T-helper 17 cell (primary cell): ENCODE measurements at regions not wholly inside any gene's neighbourhood (a gene's known extent, or its start where the extent isn't known, plus 50 kb on each side); places are given as distances from the start of the nearest gene placed in this dataset.

Experiments used
- ATAC-seq: fragments of 150-1000 bp; cut with Tn5 transposase; 2 replicates; pipeline ENCODE4 v1.10.0; 2021; ENCODE audit warnings: mild to moderate bottlenecking, moderate library complexity
- DNase-seq, 3 donors: peaks; one replicate each; pipeline versions ENCODE4 v3.0.0 to v3.0.0-alpha.2; 2020 to 2021
- H3K9me3 ChIP-seq: one replicate; pipeline ENCODE4 v1.7.0; 2013; ENCODE audit warnings: low read length, mild to moderate bottlenecking; ENCODE audit not compliant: control insufficient read depth, poor library complexity, severe bottlenecking
- H3K27ac Mint-ChIP-seq: one replicate; pipeline ENCODE4 v1.8.0; 2022; ENCODE audit warnings: mild to moderate bottlenecking, moderate library complexity, mixed read lengths
- H3K27me3 Mint-ChIP-seq: one replicate; pipeline ENCODE4 v1.8.0; 2022; ENCODE audit warnings: mixed read lengths
- H3K36me3 Mint-ChIP-seq: one replicate; pipeline ENCODE4 v1.8.0; 2022; ENCODE audit warnings: low read depth, mixed read lengths
- H3K4me1 Mint-ChIP-seq: one replicate; pipeline ENCODE4 v1.8.0; 2022; ENCODE audit warnings: mild to moderate bottlenecking, mixed read lengths
- H3K4me3 Mint-ChIP-seq: one replicate; pipeline ENCODE4 v1.8.0; 2022; ENCODE audit warnings: mild to moderate bottlenecking, moderate library complexity, mixed read lengths

- H3K36me3 Mint-ChIP-seq: peaks cover 2% of the 10 kb centered on the region
- no peak overlapping the region for H3K4me3 Mint-ChIP-seq
- no peak for ATAC-seq
- no peak for DNase-seq
- H3K27me3 Mint-ChIP-seq: no peaks in the 10 kb centered on the region
- no peaks in the 10 kb centered on the region for H3K9me3 ChIP-seq
- no peak overlapping the region for H3K27ac Mint-ChIP-seq
- H3K4me1 Mint-ChIP-seq: peaks cover 48% of the 10 kb centered on the region
These were observed 198.5 kb upstream of the PWP1 start for GRCh38 chr12:107487011-107487680.

GRCh38 chr12:107488666-107489065 lies 196.9 kb upstream of the PWP1 start:
- no peaks in the 10 kb centered on the region for H3K36me3 Mint-ChIP-seq
- H3K27ac Mint-ChIP-seq: no peak overlapping the region
- H3K27me3 Mint-ChIP-seq: no peaks in the 10 kb centered on the region
- H3K9me3 ChIP-seq: no peaks in the 10 kb centered on the region
- no peak overlapping the region for H3K4me3 Mint-ChIP-seq
- DNase-seq: no peak
- peaks cover 52% of the 10 kb centered on the region for H3K4me1 Mint-ChIP-seq
- no peak for ATAC-seq

DNA sequence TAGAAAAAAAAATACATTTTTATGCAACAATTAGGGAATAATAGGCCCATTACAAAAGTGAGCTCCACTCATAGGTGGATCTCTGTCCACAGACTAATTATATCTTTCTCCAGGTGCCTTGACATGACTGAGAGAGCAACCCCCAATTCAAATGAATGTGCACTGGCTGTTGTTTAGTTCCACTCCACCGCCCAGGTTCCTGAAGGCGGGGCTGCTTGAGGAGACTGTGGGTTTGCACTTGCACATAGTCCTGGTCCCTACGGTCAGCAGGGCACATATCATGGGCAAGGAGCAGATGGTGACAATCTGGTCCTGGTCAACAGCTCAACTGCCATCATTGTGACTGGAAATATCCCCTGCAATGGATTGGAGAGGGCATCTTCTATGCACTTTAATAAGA lies 195.6 kb upstream of the PWP1 start:
- H3K4me1 Mint-ChIP-seq: peaks cover 42% of the 10 kb centered on the region
- no peaks in the 10 kb centered on the region for H3K27me3 Mint-ChIP-seq
- H3K27ac Mint-ChIP-seq: no peak overlapping the region
- no peak overlapping the region for H3K4me3 Mint-ChIP-seq
- no peak for ATAC-seq
- H3K9me3 ChIP-seq: no peaks in the 10 kb centered on the region
- no peak for DNase-seq
- no peaks in the 10 kb centered on the region for H3K36me3 Mint-ChIP-seq

GRCh38 chr12:107491856-107492255 lies 193.7 kb upstream of the PWP1 start:
- H3K4me1 Mint-ChIP-seq: peaks cover 29% of the 10 kb centered on the region
- no peak for DNase-seq
- H3K36me3 Mint-ChIP-seq: no peaks in the 10 kb centered on the region
- no peak for ATAC-seq
- H3K4me3 Mint-ChIP-seq: no peak overlapping the region
- H3K27me3 Mint-ChIP-seq: no peaks in the 10 kb centered on the region
- H3K9me3 ChIP-seq: no peaks in the 10 kb centered on the region
- H3K27ac Mint-ChIP-seq: peak overlapping the region; percentile 79

DNA sequence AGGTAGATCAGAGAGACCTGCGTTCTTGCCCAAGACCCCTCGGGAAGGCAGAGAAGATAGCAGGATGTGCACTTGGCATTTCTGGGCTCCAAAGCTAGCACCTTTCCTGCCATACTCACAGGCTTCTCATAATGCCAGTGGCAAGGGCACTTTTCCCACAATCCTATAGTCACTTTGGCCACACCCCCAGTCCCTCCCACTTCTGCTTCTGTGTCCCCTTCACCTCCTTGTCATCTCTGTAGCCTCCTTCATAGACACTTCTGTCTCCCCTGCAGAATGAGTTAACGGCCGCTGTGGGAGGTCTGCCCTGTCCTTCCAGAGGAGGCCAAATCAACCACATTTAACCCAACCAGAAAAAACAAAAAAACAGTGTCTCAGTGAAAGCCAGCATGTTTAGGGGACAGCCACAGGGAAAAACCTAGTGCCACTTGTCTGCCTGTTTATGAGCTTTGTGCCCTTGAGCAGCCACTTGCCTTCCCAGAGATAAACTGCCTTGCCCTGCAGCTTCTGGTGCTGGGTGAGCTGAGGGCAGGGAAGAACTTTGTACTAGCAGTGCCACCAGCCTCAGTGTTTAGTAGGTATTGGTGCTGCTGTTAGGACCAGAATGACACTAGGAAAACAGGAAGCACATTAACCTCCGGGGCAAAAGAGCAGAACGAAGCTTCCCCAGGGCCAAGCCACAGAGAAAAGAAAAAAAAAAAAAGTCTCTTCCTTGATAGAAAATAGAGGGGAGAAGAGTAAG lies 193.0 kb upstream of the PWP1 start:
- Mint-ChIP-seq H3K36me3 (peaks cover 3% of the 10 kb centered on the region), H3K4me3 (peak overlapping the region; percentile 62), H3K4me1 (peaks cover 26% of the 10 kb centered on the region), H3K27ac (peak overlapping the region; percentile 79), H3K27me3 (no peaks in the 10 kb centered on the region)
- ATAC-seq (peak; percentile 20), DNase-seq (no peak)
- H3K9me3 ChIP-seq: no peaks in the 10 kb centered on the region

DNA sequence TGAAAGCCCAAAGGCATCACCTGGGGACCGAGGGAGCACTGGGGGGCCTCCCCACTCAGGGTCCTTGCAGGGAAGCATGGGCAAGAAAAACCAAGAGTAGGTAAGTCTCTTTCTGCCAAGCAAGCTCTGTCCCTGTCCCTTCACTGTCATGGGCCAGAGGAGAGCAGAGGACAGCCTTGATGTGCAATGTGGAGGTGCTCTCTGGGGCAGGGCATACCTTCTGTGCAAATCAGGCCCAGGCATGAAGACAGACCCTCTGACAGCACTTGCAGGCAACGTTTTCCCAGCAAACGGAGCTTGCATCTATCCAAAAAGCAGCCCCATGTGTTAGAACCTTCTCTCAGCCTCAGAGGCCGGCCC lies 192.5 kb upstream of the PWP1 start:
- no peaks in the 10 kb centered on the region for H3K9me3 ChIP-seq
- no peak for ATAC-seq
- peak overlapping the region; percentile 62 for H3K4me3 Mint-ChIP-seq

GRCh38 chr12:107493666-107494065 lies 191.9 kb upstream of the PWP1 start:
- ATAC-seq (no peak), DNase-seq (no peak)
- no peaks in the 10 kb centered on the region for H3K27me3 Mint-ChIP-seq
- H3K4me3 Mint-ChIP-seq: no peak overlapping the region
- H3K36me3 Mint-ChIP-seq: peaks cover 3% of the 10 kb centered on the region
- H3K27ac Mint-ChIP-seq: no peak overlapping the region
- no peaks in the 10 kb centered on the region for H3K9me3 ChIP-seq
- peaks cover 21% of the 10 kb centered on the region for H3K4me1 Mint-ChIP-seq

More for the DNA sequence above, 192.5 kb upstream of the PWP1 start:
- Mint-ChIP-seq H3K4me1 (peaks cover 22% of the 10 kb centered on the region), H3K27ac (peak overlapping the region; percentile 79), H3K36me3 (peaks cover 3% of the 10 kb centered on the region), H3K27me3 (no peaks in the 10 kb centered on the region)
- no peak for DNase-seq

- Mint-ChIP-seq H3K4me3 (no peak overlapping the region), H3K36me3 (peaks cover 3% of the 10 kb centered on the region)
These were observed 191.3 kb upstream of the PWP1 start for GRCh38 chr12:107494331-107494730.

DNA sequence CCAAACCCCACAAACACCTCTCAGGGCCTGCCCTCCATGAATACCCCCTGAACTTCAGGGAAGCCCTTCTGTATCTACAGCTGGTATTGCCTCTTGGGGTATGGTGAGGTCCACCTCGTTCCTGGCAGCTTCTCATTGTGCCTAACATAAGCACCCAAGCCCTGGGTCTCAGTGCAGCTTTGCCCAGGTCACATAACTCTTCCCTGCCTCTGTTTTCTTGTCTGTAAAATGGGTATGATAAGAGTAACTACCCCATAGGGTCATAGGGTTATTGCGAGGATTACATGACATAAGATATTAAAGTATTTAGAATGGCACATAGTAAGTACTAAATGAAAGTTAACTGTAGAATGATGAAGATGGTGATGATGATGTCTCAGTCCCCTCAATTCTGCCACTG lies 190.0 kb upstream of the PWP1 start:
- Mint-ChIP-seq H3K4me3 (no peak overlapping the region), H3K36me3 (peaks cover 3% of the 10 kb centered on the region), H3K27me3 (no peaks in the 10 kb centered on the region), H3K4me1 (peaks cover 20% of the 10 kb centered on the region), H3K27ac (no peak overlapping the region)
- H3K9me3 ChIP-seq: no peaks in the 10 kb centered on the region
- DNase-seq (no peak), ATAC-seq (no peak)

More at GRCh38 chr12:107494331-107494730, 191.3 kb upstream of the PWP1 start:
- H3K27ac Mint-ChIP-seq: no peak overlapping the region
- no peak for ATAC-seq
- H3K4me1 Mint-ChIP-seq: peaks cover 20% of the 10 kb centered on the region
- no peaks in the 10 kb centered on the region for H3K9me3 ChIP-seq
- no peaks in the 10 kb centered on the region for H3K27me3 Mint-ChIP-seq
- DNase-seq: no peak

DNA sequence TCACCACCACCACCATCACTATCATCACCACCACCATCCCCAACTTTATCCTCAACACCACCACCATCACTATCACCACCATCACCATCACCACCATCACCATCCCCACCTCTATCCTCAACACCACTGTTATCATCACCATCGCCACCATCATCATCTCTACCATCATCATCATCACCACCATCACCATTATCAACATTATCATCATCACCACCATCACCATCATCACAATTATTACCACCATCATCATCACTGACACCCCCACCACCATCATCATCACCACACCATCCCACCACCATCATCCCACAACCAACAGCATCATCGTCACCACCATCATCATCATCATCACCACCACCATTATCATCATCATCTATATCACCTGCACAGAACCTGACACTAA lies 188.4 kb upstream of the PWP1 start:
- Mint-ChIP-seq H3K27ac (no peak overlapping the region), H3K4me1 (peaks cover 12% of the 10 kb centered on the region)
- ATAC-seq: no peak

DNA sequence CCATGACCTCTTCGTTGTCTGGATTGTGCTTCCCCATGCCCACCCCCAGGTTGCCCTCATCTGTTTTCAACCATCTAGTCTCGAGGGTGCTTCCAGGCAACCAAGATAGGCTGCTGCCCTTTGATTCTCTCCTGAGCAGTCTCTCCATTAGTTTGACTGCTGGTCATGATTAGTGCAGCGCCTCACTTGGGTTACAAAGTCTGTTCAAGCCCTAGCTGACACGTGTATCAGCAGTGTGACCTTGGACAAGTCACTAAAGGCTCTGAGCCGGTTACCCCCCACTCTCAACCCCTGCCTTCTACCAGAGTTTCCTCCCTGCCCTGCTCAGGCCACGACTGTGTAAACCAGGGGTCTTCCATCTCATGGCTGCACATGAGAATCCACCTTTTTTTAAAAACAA lies 185.3 kb upstream of the PWP1 start:
- Mint-ChIP-seq H3K27me3 (no peaks in the 10 kb centered on the region), H3K4me3 (no peak overlapping the region), H3K4me1 (peaks cover 2% of the 10 kb centered on the region), H3K36me3 (peaks cover 3% of the 10 kb centered on the region), H3K27ac (no peak overlapping the region)
- no peak for ATAC-seq
- H3K9me3 ChIP-seq: no peaks in the 10 kb centered on the region
- DNase-seq: no peak

More for the DNA sequence above, 188.4 kb upstream of the PWP1 start:
- H3K27me3 Mint-ChIP-seq: no peaks in the 10 kb centered on the region
- no peaks in the 10 kb centered on the region for H3K9me3 ChIP-seq
- no peak for DNase-seq
- no peak overlapping the region for H3K4me3 Mint-ChIP-seq
- H3K36me3 Mint-ChIP-seq: peaks cover 3% of the 10 kb centered on the region

DNA sequence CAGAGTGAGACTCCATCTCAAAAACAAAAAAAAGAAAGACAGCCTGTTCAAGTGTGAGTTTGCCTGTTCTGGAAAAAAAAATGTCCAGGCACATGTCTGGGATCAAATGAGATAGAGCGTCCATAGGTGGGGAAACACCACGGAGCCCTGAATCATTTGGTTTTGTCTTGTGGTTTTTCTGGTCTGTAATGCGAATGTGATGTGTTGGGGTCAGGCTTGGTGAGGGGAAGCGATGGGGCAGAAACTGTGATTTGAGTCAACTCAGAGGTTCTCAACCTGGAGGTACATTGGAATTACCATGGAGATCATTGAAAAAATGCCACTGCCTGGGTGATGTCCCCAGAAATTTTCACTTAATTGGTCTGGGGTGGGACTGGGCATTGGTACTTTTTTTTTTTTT lies 183.9 kb upstream of the PWP1 start:
- Mint-ChIP-seq H3K36me3 (peaks cover 3% of the 10 kb centered on the region), H3K4me1 (peaks cover 2% of the 10 kb centered on the region), H3K27me3 (no peaks in the 10 kb centered on the region), H3K4me3 (no peak overlapping the region), H3K27ac (no peak overlapping the region)
- no peaks in the 10 kb centered on the region for H3K9me3 ChIP-seq
- ATAC-seq: no peak
- DNase-seq: no peak

- H3K4me1 Mint-ChIP-seq: peaks cover 12% of the 10 kb centered on the region
- peak overlapping the region; percentile 21 for H3K27ac Mint-ChIP-seq
- H3K36me3 Mint-ChIP-seq: no peaks in the 10 kb centered on the region
- ATAC-seq: no peak
- H3K27me3 Mint-ChIP-seq: no peaks in the 10 kb centered on the region
- DNase-seq: no peak
- no peaks in the 10 kb centered on the region for H3K9me3 ChIP-seq
- H3K4me3 Mint-ChIP-seq: no peak overlapping the region
These were observed 182.3 kb upstream of the PWP1 start for GRCh38 chr12:107503129-107503855.
